Prostate gland (tissue), 2 donors: ENCODE measurements at regions not wholly inside any gene's neighbourhood (a gene's known extent, or its start where the extent isn't known, plus 50 kb on each side); places are given as distances from the start of the nearest gene placed in this dataset.

Source experiments
- CTCF ChIP-seq, 4 experiments: fragments of 200-600 bp in 2 of 4; fragments of 450-650 bp in 2 of 4; sonication (generic) in 2 of 4; IDR thresholded peaks; 1 replicate in 3 of 4; 2 replicates in 1 of 4; pipeline ENCODE4 v1.5.1; 2016 to 2019; ENCODE audit warnings: antibody characterized with exemption in 4 of 4, mild to moderate bottlenecking in 2 of 4, moderate library complexity in 2 of 4
- POLR2A ChIP-seq: fragments of 450-650 bp; IDR thresholded peaks from one replicate; pipeline ENCODE4 v1.6.1; 2016; ENCODE audit warnings: antibody characterized with exemption, mild to moderate bottlenecking
- POLR2AphosphoS5 ChIP-seq: sonication (generic); formaldehyde crosslinking; IDR thresholded peaks from one replicate; pipeline ENCODE4 v1.6.1; 2017; ENCODE audit warnings: antibody characterized with exemption

GRCh38 chr11:59010708-59011107 lies 71.4 kb downstream of the GLYATL1 start:
- TF ChIP-seq CTCF (IDR thresholded peaks at IDR 0.05) = no peak
- TF ChIP-seq POLR2A = no peak
- no peak for TF ChIP-seq POLR2AphosphoS5
